SK-N-SH (cell line): ENCODE measurements at regions not wholly inside any gene's neighbourhood (a gene's known extent, or its start where the extent isn't known, plus 50 kb on each side); places are given as distances from the start of the nearest gene placed in this dataset.

Experiments used
- CTCF ChIA-PET: fragments of 300-600, 350-600 bp; formaldehyde crosslinking; extraction: SDS; loops from one replicate; lab custom pipeline; 2021; lab: Yijun Ruan, JAX
- POLR2A ChIA-PET: fragments of 350-600 bp; sonication (Branson Sonifier 250); formaldehyde crosslinking; extraction: SDS; loops from one replicate; lab custom pipeline; 2020; ENCODE audit warnings: antibody characterized with exemption, inconsistent platforms; lab: Yijun Ruan, JAX
- DNase-seq: peaks from one replicate; pipeline ENCODE4 v3.0.0; 2012
- H2AFZ ChIP-seq: fragments of 200-600 bp; sonication (generic); 2 replicates; pipeline ENCODE4 v1.8.1; 2016; ENCODE audit warnings: antibody characterized with exemption, mild to moderate bottlenecking, low read depth
- H3F3A ChIP-seq: fragments of 200-600 bp; sonication (generic); replicated peaks from 2 replicates; pipeline ENCODE3; 2016; ENCODE audit warnings: antibody characterized with exemption, mild to moderate bottlenecking; ENCODE audit not compliant: insufficient read depth
- H3K27ac ChIP-seq, 2 experiments: fragments of 200-500 bp in 1 of 2; fragments of 200-600 bp in 1 of 2; sonication (Bioruptor generic) in 1 of 2; sonication (generic), shearing (Covaris generic) in 1 of 2; 2 replicates each; pipeline versions ENCODE4 v1.5.1 to v1.6.1; 2014 to 2016; ENCODE audit warnings: low read depth in 2 of 2, inconsistent platforms in 1 of 2, low read length in 1 of 2, mild to moderate bottlenecking in 1 of 2, mixed read lengths in 1 of 2
- H3K27me3 ChIP-seq: fragments of 200-600 bp; sonication (generic), shearing (Covaris generic); 2 replicates; pipeline ENCODE4 v1.6.1; 2016; ENCODE audit warnings: mixed run types; ENCODE audit not compliant: insufficient read depth
- H3K36me3 ChIP-seq, 2 experiments: fragments of 200-500 bp in 1 of 2; fragments of 200-600 bp in 1 of 2; sonication (Bioruptor generic) in 1 of 2; sonication (generic) in 1 of 2; replicated peaks in 1 of 2; 2 replicates each; pipeline versions ENCODE3 to v1.5.1; 2014 to 2016; ENCODE audit warnings: low read length in 1 of 2, mild to moderate bottlenecking in 1 of 2; ENCODE audit not compliant: insufficient read depth in 2 of 2, control insufficient read depth in 1 of 2
- H3K4me1 ChIP-seq, 2 experiments: fragments of 200-500 bp in 1 of 2; fragments of 200-600 bp in 1 of 2; sonication (Bioruptor generic) in 1 of 2; sonication (generic), shearing (Covaris generic) in 1 of 2; 2 replicates each; pipeline versions ENCODE4 v1.5.1 to v1.6.1; 2014 to 2016; ENCODE audit warnings: low read depth in 1 of 2, low read length in 1 of 2, mixed run types in 1 of 2; ENCODE audit not compliant: insufficient read depth in 2 of 2, control insufficient read depth in 1 of 2
- H3K4me2 ChIP-seq: fragments of 200-600 bp; sonication (generic), shearing (Covaris generic); 2 replicates; pipeline ENCODE4 v1.6.1; 2017; ENCODE audit warnings: mixed run types
- H3K4me3 ChIP-seq, 2 experiments: fragments of 200-500 bp in 1 of 2; fragments of 200-600 bp in 1 of 2; sonication (Bioruptor generic) in 1 of 2; sonication (generic), shearing (Covaris generic) in 1 of 2; 2 replicates each; pipeline versions ENCODE4 v1.5.1 to v1.8.1; 2014 to 2016; ENCODE audit warnings: low read depth in 2 of 2, inconsistent platforms in 1 of 2, low read length in 1 of 2, mild to moderate bottlenecking in 1 of 2, mixed read lengths in 1 of 2, moderate library complexity in 1 of 2
- H3K79me2 ChIP-seq: fragments of 200-600 bp; sonication (generic); 2 replicates; pipeline ENCODE4 v1.8.1; 2017; ENCODE audit warnings: mild to moderate bottlenecking; ENCODE audit not compliant: insufficient read depth
- H3K9ac ChIP-seq: fragments of 200-600 bp; sonication (generic); 2 replicates; pipeline ENCODE4 v1.6.1; 2017; ENCODE audit warnings: mixed run types
- H3K9me2 ChIP-seq: fragments of 200-600 bp; sonication (generic); 2 replicates; pipeline ENCODE4 v1.6.1; 2017; ENCODE audit warnings: mixed run types
- H3K9me3 ChIP-seq: fragments of 200-600 bp; sonication (generic); 2 replicates; pipeline ENCODE4 v1.6.1; 2017; ENCODE audit warnings: mixed run types, mild to moderate bottlenecking, moderate library complexity
- H4K20me1 ChIP-seq: fragments of 200-600 bp; sonication (generic); 2 replicates; pipeline ENCODE4 v1.6.1; 2017; ENCODE audit warnings: mild to moderate bottlenecking, mixed run types; ENCODE audit not compliant: insufficient read depth
- EP300 ChIP-seq, 2 experiments: IDR thresholded peaks; 2 replicates each; pipeline versions ENCODE4 v1.4.0 to v1.6.1; 2012; ENCODE audit warnings: borderline replicate concordance in 1 of 2, low read depth in 1 of 2, low read length in 1 of 2
- EZH2phosphoT487 ChIP-seq: fragments of 200-600 bp; sonication (generic); IDR thresholded peaks from 2 replicates; pipeline ENCODE4 v1.6.1; 2017; ENCODE audit warnings: low read depth, mixed run types, mild to moderate bottlenecking, antibody characterized with exemption, moderate library complexity, borderline replicate concordance
- FOXJ3 ChIP-seq: sonication (generic); formaldehyde crosslinking; IDR thresholded peaks from 2 replicates; pipeline ENCODE4 v1.5.1; 2020; ENCODE audit warnings: mild to moderate bottlenecking, missing genetic modification reagents
- GABPA ChIP-seq: IDR thresholded peaks from 2 replicates; pipeline ENCODE4 v1.4.0; 2012; ENCODE audit warnings: low read depth, mild to moderate bottlenecking
- IRF3 ChIP-seq: fragments of 150-350 bp; IDR thresholded peaks from 2 replicates; pipeline ENCODE4 v1.6.1; 2016; ENCODE audit warnings: mild to moderate bottlenecking, low read depth, low read length
- JUND ChIP-seq: IDR thresholded peaks from 2 replicates; pipeline ENCODE4 v1.4.0; 2012
- MAX ChIP-seq: IDR thresholded peaks from 2 replicates; pipeline ENCODE4 v1.4.0; 2012; ENCODE audit warnings: low read depth
- MXI1 ChIP-seq: IDR thresholded peaks from 2 replicates; pipeline ENCODE4 v1.6.1; 2012; ENCODE audit warnings: mild to moderate bottlenecking, low read depth, low read length, improper control_type of control experiment
- RXRA ChIP-seq: IDR thresholded peaks from 2 replicates; pipeline ENCODE4 v1.4.0; 2012; ENCODE audit warnings: low read depth, mild to moderate bottlenecking, borderline replicate concordance
- SIN3A ChIP-seq: IDR thresholded peaks from 2 replicates; pipeline ENCODE4 v1.6.1; 2012; ENCODE audit warnings: low read depth, mild to moderate bottlenecking, low read length, moderate library complexity, borderline replicate concordance
- TAF1 ChIP-seq: IDR thresholded peaks from 2 replicates; pipeline ENCODE4 v1.6.1; 2012; ENCODE audit warnings: low read depth, mild to moderate bottlenecking, low read length, moderate library complexity, borderline replicate concordance
- TCF12 ChIP-seq: IDR thresholded peaks from 2 replicates; pipeline ENCODE4 v1.4.0; 2012
- TEAD4 ChIP-seq: IDR thresholded peaks from 2 replicates; pipeline ENCODE4 v1.4.0; 2012; ENCODE audit warnings: mild to moderate bottlenecking, borderline replicate concordance; ENCODE audit not compliant: insufficient read depth
- USF2 ChIP-seq: fragments of 150-350 bp; IDR thresholded peaks from 2 replicates; pipeline ENCODE4 v1.6.1; 2017; ENCODE audit warnings: antibody characterized with exemption, low read length, low read depth, borderline replicate concordance
- ZBTB33 ChIP-seq: IDR thresholded peaks from 2 replicates; pipeline ENCODE4 v1.4.0; 2012; ENCODE audit warnings: low read depth, borderline replicate concordance
- WGBS: methylation state at CpG from one replicate; pipeline ENCODE4 v1.1.6; 2017; ENCODE audit warnings: low lambda C conversion rate; 5-methylcytosine and 5-hydroxymethylcytosine counted together
- TF ChIP-seq, protein P1 (sequence below): IDR thresholded peaks from 2 replicates; pipeline ENCODE4 v1.6.1; 2012; ENCODE audit warnings: mild to moderate bottlenecking, low read depth, low read length, moderate library complexity

DNA sequence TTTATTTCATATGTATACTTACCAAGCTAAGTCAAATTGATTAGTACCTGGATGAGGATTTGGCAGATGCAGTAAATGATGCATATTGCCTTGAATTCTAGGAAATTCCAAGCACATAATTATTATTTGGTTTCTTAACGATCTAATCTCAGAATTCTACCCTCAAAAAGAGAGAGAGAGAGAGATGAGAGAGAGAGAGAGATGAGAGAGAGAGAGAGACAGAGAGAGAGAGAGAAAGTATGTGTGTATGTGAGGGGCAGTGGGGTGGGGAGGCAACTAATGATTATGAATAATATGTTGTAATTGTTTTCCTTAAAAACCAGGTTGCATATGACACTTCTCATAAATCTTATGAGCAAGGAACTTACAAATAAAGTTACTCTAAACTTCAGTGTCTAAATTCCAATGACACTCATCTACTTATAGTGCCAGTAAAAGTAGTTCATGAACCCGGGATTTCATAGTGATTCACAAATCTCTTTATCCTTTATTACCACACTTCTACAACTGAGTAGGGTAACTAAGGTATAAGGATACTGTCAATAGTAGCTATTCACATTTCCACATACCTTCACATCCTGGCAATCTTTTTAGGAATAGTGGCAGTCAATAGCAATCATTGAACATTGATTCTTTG is 60.5 kb upstream of the EDIL3 start:
- no peak for DNase-seq
- Histone ChIP-seq H3K9me3 (no peaks in the 10 kb centered on the region; the same call in 1 of the 2 replicates), H4K20me1 (no peaks in the 10 kb centered on the region), H3K4me1 (no peaks in the 10 kb centered on the region), H3K4me2 (no peak overlapping the region), H3F3A (no peaks in the 10 kb centered on the region), H3K9ac (no peak overlapping the region), H3K79me2 (no peaks in the 10 kb centered on the region), H3K27me3 (no peaks in the 10 kb centered on the region), H2AFZ (no peak overlapping the region), H3K36me3 (no peaks in the 10 kb centered on the region), H3K9me2 (no peaks in the 10 kb centered on the region), H3K27ac (no peak overlapping the region), H3K4me3 (no peak overlapping the region)
- ChIA-PET POLR2A (no interaction called here), CTCF (no interaction called here)
- TF ChIP-seq IRF3 (no peak), GABPA (no peak), JUND (no peak), TEAD4 (no peak), TCF12 (no peak), ZBTB33 (no peak), MAX (no peak)
- TF ChIP-seq, protein P1, sequence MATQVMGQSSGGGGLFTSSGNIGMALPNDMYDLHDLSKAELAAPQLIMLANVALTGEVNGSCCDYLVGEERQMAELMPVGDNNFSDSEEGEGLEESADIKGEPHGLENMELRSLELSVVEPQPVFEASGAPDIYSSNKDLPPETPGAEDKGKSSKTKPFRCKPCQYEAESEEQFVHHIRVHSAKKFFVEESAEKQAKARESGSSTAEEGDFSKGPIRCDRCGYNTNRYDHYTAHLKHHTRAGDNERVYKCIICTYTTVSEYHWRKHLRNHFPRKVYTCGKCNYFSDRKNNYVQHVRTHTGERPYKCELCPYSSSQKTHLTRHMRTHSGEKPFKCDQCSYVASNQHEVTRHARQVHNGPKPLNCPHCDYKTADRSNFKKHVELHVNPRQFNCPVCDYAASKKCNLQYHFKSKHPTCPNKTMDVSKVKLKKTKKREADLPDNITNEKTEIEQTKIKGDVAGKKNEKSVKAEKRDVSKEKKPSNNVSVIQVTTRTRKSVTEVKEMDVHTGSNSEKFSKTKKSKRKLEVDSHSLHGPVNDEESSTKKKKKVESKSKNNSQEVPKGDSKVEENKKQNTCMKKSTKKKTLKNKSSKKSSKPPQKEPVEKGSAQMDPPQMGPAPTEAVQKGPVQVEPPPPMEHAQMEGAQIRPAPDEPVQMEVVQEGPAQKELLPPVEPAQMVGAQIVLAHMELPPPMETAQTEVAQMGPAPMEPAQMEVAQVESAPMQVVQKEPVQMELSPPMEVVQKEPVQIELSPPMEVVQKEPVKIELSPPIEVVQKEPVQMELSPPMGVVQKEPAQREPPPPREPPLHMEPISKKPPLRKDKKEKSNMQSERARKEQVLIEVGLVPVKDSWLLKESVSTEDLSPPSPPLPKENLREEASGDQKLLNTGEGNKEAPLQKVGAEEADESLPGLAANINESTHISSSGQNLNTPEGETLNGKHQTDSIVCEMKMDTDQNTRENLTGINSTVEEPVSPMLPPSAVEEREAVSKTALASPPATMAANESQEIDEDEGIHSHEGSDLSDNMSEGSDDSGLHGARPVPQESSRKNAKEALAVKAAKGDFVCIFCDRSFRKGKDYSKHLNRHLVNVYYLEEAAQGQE, result no peak
- WGBS, result 72% methylated on average over 2 of the region's 2 CpGs

DNA sequence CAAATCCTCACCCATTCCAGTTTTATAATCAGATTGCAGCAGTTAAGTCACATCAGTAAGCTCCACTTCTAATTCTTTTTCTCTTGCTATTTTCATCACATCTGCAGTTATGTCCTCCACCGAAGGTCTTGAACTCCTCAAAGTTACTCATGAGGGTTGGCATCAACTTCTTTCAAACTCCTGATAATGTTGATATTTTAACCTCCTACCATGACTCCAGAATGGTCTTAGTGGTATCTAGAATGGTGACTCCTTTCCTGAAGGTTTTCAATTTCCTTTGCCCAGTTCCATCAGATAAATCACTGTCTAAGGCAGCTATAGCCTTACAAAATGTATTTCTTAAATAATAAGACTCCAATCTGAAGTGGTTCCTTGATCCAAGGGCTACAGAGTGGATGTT is 53.8 kb upstream of the EDIL3 start:
- Histone ChIP-seq H3K9me2 (no peaks in the 10 kb centered on the region), H2AFZ (no peak overlapping the region), H3F3A (peaks cover 12% of the 10 kb centered on the region), H3K79me2 (no peaks in the 10 kb centered on the region), H3K27me3 (no peaks in the 10 kb centered on the region), H3K27ac (peak overlapping the region in 1 of 2 experiments; percentile 84; a peak in 2 of 4 replicates), H4K20me1 (no peaks in the 10 kb centered on the region), H3K4me2 (peak overlapping the region; percentile 4; the same call in 1 of the 2 replicates), H3K36me3 (no peaks in the 10 kb centered on the region), H3K9ac (no peak overlapping the region), H3K4me1 (peaks cover 0 to 8% of the 10 kb centered on the region in 2 experiments; a peak in 1 of 4 replicates), H3K9me3 (no peaks in the 10 kb centered on the region; the same call in 1 of the 2 replicates), H3K4me3 (no peak overlapping the region)
- CTCF ChIA-PET, result no interaction called here
- DNase-seq, result no peak
- POLR2A ChIA-PET, result no interaction called here
- WGBS, result 78% methylated on average over 1 of the region's 1 CpG
- TF ChIP-seq EZH2phosphoT487 (no peak), JUND (no peak), EP300 (IDR thresholded peaks at IDR 0.05; ENCODE audit: borderline replicate concordance in 1 of 2, low read depth in 1 of 2, low read length in 1 of 2) (no peak), RXRA (no peak), FOXJ3 (CRISPR knock-in tag) (no peak), USF2 (no peak), ZBTB33 (no peak), TEAD4 (no peak), SIN3A (no peak), MXI1 (no peak), TAF1 (no peak)
